H9 (cell line): ENCODE measurements at regions not wholly inside any gene's neighbourhood (a gene's known extent, or its start where the extent isn't known, plus 50 kb on each side); places are given as distances from the start of the nearest gene placed in this dataset.

Experiments
- DNase-seq: peaks from one replicate; pipeline ENCODE4 v3.0.0-alpha.2; 2017
- H2AFZ ChIP-seq: one replicate; pipeline ENCODE4 v1.6.1; 2013; ENCODE audit warnings: mild to moderate bottlenecking, low read length, control low read depth, moderate library complexity
- H2AK5ac ChIP-seq: 2 replicates; pipeline ENCODE4 v1.6.1; 2013; ENCODE audit warnings: low read length, control low read depth, mixed read lengths; ENCODE audit not compliant: insufficient read length
- H2BK120ac ChIP-seq: one replicate; pipeline ENCODE4 v1.6.1; 2013; ENCODE audit warnings: low read depth, mild to moderate bottlenecking, low read length, control low read depth, inconsistent platforms; ENCODE audit not compliant: poor library complexity, severe bottlenecking
- H2BK12ac ChIP-seq: 2 replicates; pipeline ENCODE4 v1.6.1; 2013; ENCODE audit warnings: low read length, control low read depth, mixed read lengths, low read depth; ENCODE audit not compliant: insufficient read length
- H2BK15ac ChIP-seq: 2 replicates; pipeline ENCODE4 v1.6.1; 2013; ENCODE audit warnings: low read depth, low read length, control low read depth
- H2BK20ac ChIP-seq: one replicate; pipeline ENCODE4 v1.6.1; 2013; ENCODE audit warnings: low read depth, mild to moderate bottlenecking, low read length, control low read depth, inconsistent platforms; ENCODE audit not compliant: poor library complexity, severe bottlenecking
- H2BK5ac ChIP-seq: 2 replicates; pipeline ENCODE4 v1.6.1; 2013; ENCODE audit warnings: low read length, control low read depth, mixed read lengths; ENCODE audit not compliant: insufficient read length
- H3K14ac ChIP-seq: 2 replicates; pipeline ENCODE4 v1.6.1; 2013; ENCODE audit warnings: low read length, control low read depth; ENCODE audit not compliant: insufficient read depth
- H3K18ac ChIP-seq: 2 replicates; pipeline ENCODE4 v1.6.1; 2013; ENCODE audit warnings: low read depth, mild to moderate bottlenecking, mixed read lengths, low read length, control low read depth; ENCODE audit not compliant: insufficient read length
- H3K23ac ChIP-seq: 2 replicates; pipeline ENCODE4 v1.6.1; 2013; ENCODE audit warnings: low read length, control low read depth, mixed read lengths, low read depth; ENCODE audit not compliant: insufficient read length
- H3K23me2 ChIP-seq: 2 replicates; pipeline ENCODE4 v1.6.1; 2013; ENCODE audit warnings: low read depth, mild to moderate bottlenecking, mixed read lengths, low read length, control low read depth; ENCODE audit not compliant: insufficient read length, poor library complexity, severe bottlenecking
- H3K27ac ChIP-seq: 2 replicates; pipeline ENCODE4 v1.5.1; 2013; ENCODE audit warnings: low read length, control low read depth, mixed read lengths, low read depth; ENCODE audit not compliant: insufficient read length
- H3K27me3 ChIP-seq: 2 replicates; pipeline ENCODE4 v1.6.1; 2013; ENCODE audit warnings: low read length, control low read depth, inconsistent platforms; ENCODE audit not compliant: insufficient read depth
- H3K4ac ChIP-seq: 2 replicates; pipeline ENCODE4 v1.6.1; 2013; ENCODE audit warnings: low read depth, mild to moderate bottlenecking, control low read depth, inconsistent platforms, low read length, moderate library complexity
- H3K4me1 ChIP-seq: 2 replicates; pipeline ENCODE4 v1.6.1; 2013; ENCODE audit warnings: low read length, control low read depth, inconsistent platforms; ENCODE audit not compliant: insufficient read depth
- H3K4me2 ChIP-seq: 2 replicates; pipeline ENCODE4 v1.6.1; 2013; ENCODE audit warnings: low read length, control low read depth, mixed read lengths; ENCODE audit not compliant: insufficient read length, insufficient read depth
- H3K56ac ChIP-seq: 2 replicates; pipeline ENCODE4 v1.6.1; 2013; ENCODE audit warnings: low read depth, mild to moderate bottlenecking, mixed read lengths, low read length, control low read depth; ENCODE audit not compliant: insufficient read length
- H3K79me1 ChIP-seq: 2 replicates; pipeline ENCODE4 v1.6.1; 2013; ENCODE audit warnings: low read depth, mild to moderate bottlenecking, moderate library complexity, low read length, control low read depth, inconsistent platforms; ENCODE audit not compliant: insufficient read depth, poor library complexity, severe bottlenecking
- H3K79me2 ChIP-seq: 2 replicates; pipeline ENCODE4 v1.6.1; 2013; ENCODE audit warnings: low read length, control low read depth, inconsistent platforms; ENCODE audit not compliant: insufficient read depth
- H3K9ac ChIP-seq: 2 replicates; pipeline ENCODE4 v1.6.1; 2013; ENCODE audit warnings: low read length, control low read depth, mixed read lengths; ENCODE audit not compliant: insufficient read length; ENCODE audit errors: extremely low read depth
- H3K9me3 ChIP-seq: one replicate; pipeline ENCODE4 v1.6.1; 2013; ENCODE audit warnings: low read depth, low read length, inconsistent platforms; ENCODE audit not compliant: control insufficient read depth
- H3T11ph ChIP-seq: one replicate; pipeline ENCODE4 v1.6.1; 2013; ENCODE audit warnings: mild to moderate bottlenecking, low read length, control low read depth, inconsistent platforms
- H4K20me1 ChIP-seq: one replicate; pipeline ENCODE4 v1.6.1; 2013; ENCODE audit not compliant: control insufficient read depth, insufficient read length, insufficient read depth
- H4K5ac ChIP-seq: 2 replicates; pipeline ENCODE4 v1.6.1; 2013; ENCODE audit warnings: low read depth, mild to moderate bottlenecking, mixed read lengths, low read length, control low read depth; ENCODE audit not compliant: insufficient read length
- H4K8ac ChIP-seq: replicated peaks from 2 replicates; pipeline ENCODE4 v1.6.1; 2013; ENCODE audit warnings: low read length, control low read depth, mixed read lengths, low read depth; ENCODE audit not compliant: insufficient read length
- H4K91ac ChIP-seq: 2 replicates; pipeline ENCODE4 v1.6.1; 2013; ENCODE audit warnings: low read depth, mild to moderate bottlenecking, moderate library complexity, mixed read lengths, low read length, control low read depth; ENCODE audit not compliant: insufficient read length
- H3K27ac Mint-ChIP-seq, 3 experiments: 2 replicates in 2 of 3; 3 replicates in 1 of 3; pipeline ENCODE4 v1.8.0; 2020 to 2021; ENCODE audit warnings: mixed read lengths in 3 of 3, mild to moderate bottlenecking in 1 of 3, moderate library complexity in 1 of 3
- H3K27me3 Mint-ChIP-seq: 2 replicates; pipeline ENCODE4 v1.8.0; 2021; ENCODE audit warnings: low read depth, mild to moderate bottlenecking, moderate library complexity, mixed read lengths
- H3K36me3 Mint-ChIP-seq, 3 experiments: 2 replicates in 2 of 3; 3 replicates in 1 of 3; pipeline ENCODE4 v1.8.0; 2020 to 2021; ENCODE audit warnings: low read depth in 3 of 3, mixed read lengths in 3 of 3; ENCODE audit not compliant: insufficient read depth in 1 of 3
- H3K4me1 Mint-ChIP-seq, 2 experiments: 2 replicates each; pipeline ENCODE4 v1.8.0; 2020; ENCODE audit warnings: mixed read lengths in 2 of 2
- H3K4me3 Mint-ChIP-seq, 2 experiments: 2 replicates in 1 of 2; 3 replicates in 1 of 2; pipeline ENCODE4 v1.8.0; 2020 to 2021; ENCODE audit warnings: mild to moderate bottlenecking in 2 of 2, mixed read lengths in 2 of 2, moderate library complexity in 1 of 2
- H3K9me3 Mint-ChIP-seq, 2 experiments: 2 replicates in 1 of 2; 3 replicates in 1 of 2; pipeline ENCODE4 v1.8.0; 2020; ENCODE audit warnings: mild to moderate bottlenecking in 2 of 2, mixed read lengths in 2 of 2, moderate library complexity in 1 of 2
- CTCF ChIP-seq: fragments of 200-600 bp; sonication (generic); conservative IDR thresholded peaks from 3 replicates; pipeline ENCODE4 v1.8.0; 2021; ENCODE audit warnings: antibody characterized with exemption, mild to moderate bottlenecking
- WGBS: extraction: QIAGEN DNeasy Blood & Tissue Kit; methylation state at CpG from one replicate; pipeline ENCODE4 v1.1.7; 2013; ENCODE audit warnings: missing lambda C conversion rate, low lambda C conversion rate, mixed read lengths; ENCODE audit not compliant: insufficient read length; ENCODE audit errors: extremely low coverage; 5-methylcytosine and 5-hydroxymethylcytosine counted together

- Mint-ChIP-seq H3K4me1 (no peaks in the 10 kb centered on the region), H3K27ac (no peak overlapping the region), H3K9me3 (peaks cover 2 to 3% of the 10 kb centered on the region in 2 experiments; a peak in 2 of 5 replicates), H3K27me3 (peaks cover 2% of the 10 kb centered on the region; the same call in 1 of the 2 replicates), H3K4me3 (no peak overlapping the region), H3K36me3 (peaks cover 0 to 1% (median 0%) of the 10 kb centered on the region in 3 experiments; a peak in 1 of 7 replicates)
- no peak overlapping the region for H2BK120ac ChIP-seq
- TF ChIP-seq CTCF = no peak
- H3K9ac ChIP-seq = no peak overlapping the region
- no peaks in the 10 kb centered on the region for H4K20me1 ChIP-seq
- no peaks in the 10 kb centered on the region for H3K79me2 ChIP-seq
- no peak overlapping the region for H3K18ac ChIP-seq
- H3K4me1 ChIP-seq = no peaks in the 10 kb centered on the region
- H3T11ph ChIP-seq = no peak overlapping the region
- no peaks in the 10 kb centered on the region for H3K27me3 ChIP-seq
- H4K8ac ChIP-seq = no peak overlapping the region
- no peak for DNase-seq
- H2BK5ac ChIP-seq = no peak overlapping the region
- H3K23me2 ChIP-seq = no peaks in the 10 kb centered on the region
- H3K4me2 ChIP-seq = no peak overlapping the region
- H3K56ac ChIP-seq = no peak overlapping the region
- no peak overlapping the region for H3K27ac ChIP-seq
- H3K79me1 ChIP-seq = no peaks in the 10 kb centered on the region
- no peak overlapping the region for H2AK5ac ChIP-seq
- H3K23ac ChIP-seq = no peak overlapping the region
- H4K5ac ChIP-seq = no peak overlapping the region
- H2BK12ac ChIP-seq = no peak overlapping the region
- no peak overlapping the region for H2BK20ac ChIP-seq
- H2BK15ac ChIP-seq = no peak overlapping the region
- no peaks in the 10 kb centered on the region for H3K9me3 ChIP-seq
- WGBS = no CpG with 5 or more reads among the region's 6 CpGs
- H3K4ac ChIP-seq = no peak overlapping the region
- no peak overlapping the region for H2AFZ ChIP-seq
- no peak overlapping the region for H4K91ac ChIP-seq
- no peak overlapping the region for H3K14ac ChIP-seq
Observed at GRCh38 chr6:150470960-150471665, 102.3 kb downstream of the IYD start.
